Central memory CD8-positive, alpha-beta T cell (primary cell): ENCODE measurements at regions not wholly inside any gene's neighbourhood (a gene's known extent, or its start where the extent isn't known, plus 50 kb on each side); places are given as distances from the start of the nearest gene placed in this dataset.

Source experiments
- ATAC-seq: fragments of 150-1000 bp; cut with Tn5 transposase; replicated peaks from 2 replicates; pipeline ENCODE4 v1.10.0; 2022; ENCODE audit warnings: mild to moderate bottlenecking, moderate FRiP score, moderate number of reproducible peaks; ENCODE audit not compliant: poor library complexity, severe bottlenecking; ENCODE audit errors: extremely low read depth
- DNase-seq, 2 donors: peaks; one replicate each; pipeline ENCODE4 v3.0.0; 2021; ENCODE audit warnings: low spot score in 2 of 2
- H3K27ac Mint-ChIP-seq: one replicate; pipeline ENCODE4 v1.8.0; 2022; ENCODE audit warnings: low read depth, mild to moderate bottlenecking, moderate library complexity, mixed read lengths
- H3K27me3 Mint-ChIP-seq: one replicate; pipeline ENCODE4 v1.8.0; 2022; ENCODE audit warnings: mixed read lengths
- H3K36me3 Mint-ChIP-seq: one replicate; pipeline ENCODE4 v1.8.0; 2022; ENCODE audit warnings: mild to moderate bottlenecking, moderate library complexity, mixed read lengths; ENCODE audit not compliant: insufficient read depth
- H3K4me1 Mint-ChIP-seq: one replicate; pipeline ENCODE4 v1.8.0; 2022; ENCODE audit warnings: mixed read lengths
- H3K4me3 Mint-ChIP-seq: one replicate; pipeline ENCODE4 v1.8.0; 2022; ENCODE audit warnings: mild to moderate bottlenecking, moderate library complexity, mixed read lengths
- H3K9me3 Mint-ChIP-seq: one replicate; pipeline ENCODE4 v1.8.0; 2022; ENCODE audit warnings: mixed read lengths

DNA sequence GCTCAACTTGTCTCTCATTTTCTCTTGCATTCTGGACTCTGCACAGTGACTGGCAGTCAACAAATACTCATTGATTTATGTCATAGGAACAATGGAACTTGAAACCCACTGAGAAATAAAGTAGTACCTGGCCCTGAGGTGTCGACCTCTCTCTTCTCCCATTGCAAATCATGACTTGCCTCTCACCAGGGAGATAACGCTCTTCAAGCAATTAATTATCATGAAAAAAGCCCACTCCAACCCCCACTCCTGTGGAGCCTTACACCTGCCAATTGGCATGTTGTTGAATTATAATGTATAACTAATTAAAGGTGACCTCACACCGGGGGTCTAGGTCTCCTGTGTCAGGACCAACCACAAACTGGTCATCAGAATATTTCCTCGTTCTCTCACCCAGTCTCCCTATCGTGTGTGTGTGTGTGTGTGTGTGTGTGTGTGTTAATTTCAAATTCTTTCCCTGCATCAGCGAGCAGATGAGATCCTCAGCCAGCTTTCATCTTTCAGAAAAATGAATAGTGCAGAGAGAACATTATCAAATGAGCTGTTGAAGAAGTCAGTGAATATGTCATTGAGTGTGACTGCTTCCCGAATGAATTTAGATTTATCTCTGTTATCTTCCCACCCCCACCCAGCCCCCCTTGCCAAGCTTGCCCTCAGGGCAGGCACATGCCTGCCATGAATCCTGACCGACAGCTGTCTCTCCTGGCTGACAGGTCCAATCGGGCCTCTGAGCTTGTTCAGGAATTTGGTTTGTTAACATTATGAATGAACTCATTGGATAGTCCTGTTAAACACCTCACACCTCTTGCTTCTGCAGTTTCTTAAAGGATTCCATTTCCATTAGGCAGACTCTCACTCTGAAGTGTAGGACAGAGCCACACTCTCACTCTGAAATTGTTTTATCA is 357.4 kb downstream of the INSC start:
- Mint-ChIP-seq H3K9me3 (no peaks in the 10 kb centered on the region), H3K27me3 (no peaks in the 10 kb centered on the region), H3K4me3 (no peak overlapping the region), H3K27ac (no peak overlapping the region), H3K36me3 (peaks cover 1% of the 10 kb centered on the region), H3K4me1 (no peaks in the 10 kb centered on the region)
- DNase-seq (no peak), ATAC-seq (no peak)

DNA sequence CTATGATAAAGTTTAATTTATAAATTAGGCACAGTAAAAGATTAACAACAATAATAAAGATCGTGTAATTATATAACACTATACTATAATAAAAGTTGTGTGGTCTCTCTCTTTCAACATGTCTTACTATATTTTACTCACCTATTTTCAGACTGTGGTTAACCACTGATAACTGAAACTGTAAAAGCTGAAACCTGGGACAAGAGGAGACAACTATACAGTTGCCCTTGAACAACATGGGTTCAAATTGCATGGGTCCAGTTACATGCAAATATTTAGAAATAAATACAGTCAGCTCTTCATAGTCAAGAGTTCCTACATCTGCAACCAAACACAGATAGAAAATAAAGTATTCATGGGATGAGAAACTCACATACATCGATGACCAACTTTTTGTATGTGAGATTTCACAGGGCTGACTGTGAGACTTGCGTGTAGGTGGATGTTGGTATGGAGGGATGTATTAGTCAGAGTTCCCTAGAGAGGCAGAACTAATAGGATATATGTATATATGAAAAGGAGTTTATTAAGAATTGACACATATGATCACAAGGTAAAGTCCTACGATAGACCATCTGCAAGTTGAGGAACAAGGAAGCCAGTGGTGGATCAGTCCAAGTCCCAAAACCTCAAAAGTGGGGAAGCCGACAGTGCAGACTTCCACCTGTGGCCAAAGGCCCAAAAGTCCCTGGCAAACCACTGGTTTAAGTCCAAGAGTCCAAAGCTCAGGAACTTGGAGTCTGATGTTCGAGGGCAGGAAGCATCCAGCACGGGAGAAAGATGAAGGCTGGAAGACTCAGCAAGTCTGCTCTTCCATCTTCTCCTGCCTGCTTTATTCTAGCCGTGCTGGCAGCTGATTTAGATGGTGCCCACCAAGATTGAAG is 359.5 kb downstream of the INSC start:
- no peak overlapping the region for H3K27ac Mint-ChIP-seq

DNA sequence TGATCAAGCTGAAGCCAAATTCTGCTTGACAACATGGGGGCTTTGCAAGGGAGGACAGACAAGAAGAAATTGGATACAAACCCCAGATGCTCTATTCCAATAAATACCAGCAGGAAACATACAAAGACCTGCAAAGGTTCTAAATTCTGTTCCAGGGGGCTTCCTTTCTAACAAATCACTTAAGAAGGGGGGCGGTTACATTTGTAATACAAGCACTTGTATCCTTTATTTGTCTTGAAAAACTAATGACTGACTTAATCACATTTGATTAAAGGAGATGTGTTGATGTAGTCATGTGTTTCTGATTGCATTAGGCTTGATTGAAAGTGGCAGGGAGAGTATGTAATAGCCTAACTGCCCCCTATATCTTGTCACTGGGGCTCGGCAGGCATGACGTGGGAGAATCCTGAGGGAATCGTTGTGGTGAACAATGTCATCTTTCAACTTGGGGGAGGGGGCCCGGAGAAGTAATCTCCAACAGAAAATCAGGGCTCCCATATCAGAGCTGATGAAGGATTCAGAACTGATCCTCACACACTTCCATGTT is 361.7 kb downstream of the INSC start:
- no peak overlapping the region for H3K27ac Mint-ChIP-seq
- H3K4me1 Mint-ChIP-seq: no peaks in the 10 kb centered on the region
- H3K4me3 Mint-ChIP-seq: no peak overlapping the region
- peaks cover under 1% of the 10 kb centered on the region for H3K9me3 Mint-ChIP-seq
- no peak for DNase-seq
- peaks cover 1% of the 10 kb centered on the region for H3K36me3 Mint-ChIP-seq
- H3K27me3 Mint-ChIP-seq: no peaks in the 10 kb centered on the region
- ATAC-seq: no peak

More for the DNA sequence above, 359.5 kb downstream of the INSC start:
- Mint-ChIP-seq H3K4me1 (no peaks in the 10 kb centered on the region), H3K4me3 (no peak overlapping the region), H3K9me3 (no peaks in the 10 kb centered on the region), H3K36me3 (peaks cover 1% of the 10 kb centered on the region), H3K27me3 (no peaks in the 10 kb centered on the region)
- DNase-seq (no peak), ATAC-seq (no peak)

DNA sequence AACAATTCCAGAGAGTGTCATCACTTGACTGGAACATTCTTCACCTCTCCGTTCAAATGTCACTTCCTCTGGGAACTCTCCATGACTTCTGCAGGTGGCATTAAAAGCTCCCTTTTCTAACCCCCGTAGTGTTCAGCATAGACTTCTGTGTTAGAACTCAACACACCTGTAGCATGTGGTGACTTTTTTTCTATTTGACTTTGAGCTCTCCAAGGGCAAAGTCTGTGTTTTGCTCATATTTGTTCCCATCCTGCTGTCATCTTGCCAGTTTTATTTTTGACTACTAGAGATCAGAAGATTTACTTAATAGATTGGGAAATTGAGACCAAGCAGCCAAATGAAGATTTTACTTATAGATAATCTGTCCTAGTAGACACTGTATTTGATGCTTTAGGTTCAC is 367.1 kb downstream of the INSC start:
- H3K27ac Mint-ChIP-seq: no peak overlapping the region
- H3K4me3 Mint-ChIP-seq: no peak overlapping the region
- no peaks in the 10 kb centered on the region for H3K27me3 Mint-ChIP-seq
- no peak for DNase-seq
- peaks cover 2% of the 10 kb centered on the region for H3K36me3 Mint-ChIP-seq
- H3K4me1 Mint-ChIP-seq: no peaks in the 10 kb centered on the region
- peaks cover 11% of the 10 kb centered on the region for H3K9me3 Mint-ChIP-seq
- no peak for ATAC-seq

DNA sequence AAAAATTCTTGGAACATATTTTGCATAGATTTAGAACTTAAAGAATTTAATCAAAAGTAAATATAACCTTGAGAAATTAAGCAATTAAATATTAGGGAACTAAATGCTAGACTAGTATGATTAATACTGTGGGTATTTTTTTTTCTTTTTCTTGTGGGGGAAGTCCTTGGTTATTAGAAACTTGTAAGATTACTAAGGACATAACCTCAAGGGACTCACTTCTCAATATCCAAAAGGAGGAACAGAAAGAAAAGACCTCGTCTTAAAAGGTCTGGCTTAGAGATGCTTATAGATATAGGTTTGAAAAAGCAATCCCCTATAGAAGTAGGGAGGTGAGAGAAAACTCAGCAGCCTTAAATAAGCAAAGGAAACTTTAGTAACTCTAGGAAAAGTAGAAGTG is 368.5 kb downstream of the INSC start:
- Mint-ChIP-seq H3K4me1 (no peaks in the 10 kb centered on the region), H3K27me3 (no peaks in the 10 kb centered on the region), H3K36me3 (peaks cover 2% of the 10 kb centered on the region), H3K27ac (no peak overlapping the region), H3K9me3 (peaks cover 11% of the 10 kb centered on the region), H3K4me3 (no peak overlapping the region)
- ATAC-seq (no peak), DNase-seq (no peak)

DNA sequence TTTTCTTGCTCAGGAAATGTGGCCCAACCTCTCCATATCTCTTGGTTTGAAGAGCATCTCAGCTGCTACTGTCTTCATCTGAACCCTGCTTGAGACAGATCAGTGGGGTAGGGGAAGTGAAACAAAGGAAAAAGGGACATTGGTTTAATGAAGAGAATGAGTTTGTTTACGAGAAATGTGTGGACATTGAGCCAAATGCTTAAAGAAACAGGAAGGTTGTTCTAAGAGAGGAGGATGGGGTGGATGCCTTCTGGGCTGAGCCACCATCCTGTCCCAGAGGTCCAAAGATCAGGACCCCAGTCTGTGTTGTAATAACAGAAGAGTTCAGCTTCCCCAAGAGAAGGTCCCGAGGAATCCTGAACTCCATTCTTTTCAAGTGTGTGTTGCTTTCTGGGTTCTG is 369.7 kb downstream of the INSC start:
- ATAC-seq (no peak), DNase-seq (no peak)
- no peak overlapping the region for H3K4me3 Mint-ChIP-seq
- no peaks in the 10 kb centered on the region for H3K27me3 Mint-ChIP-seq
- peaks cover 2% of the 10 kb centered on the region for H3K36me3 Mint-ChIP-seq
- H3K4me1 Mint-ChIP-seq: no peaks in the 10 kb centered on the region
- H3K27ac Mint-ChIP-seq: no peak overlapping the region
- H3K9me3 Mint-ChIP-seq: peaks cover 11% of the 10 kb centered on the region

DNA sequence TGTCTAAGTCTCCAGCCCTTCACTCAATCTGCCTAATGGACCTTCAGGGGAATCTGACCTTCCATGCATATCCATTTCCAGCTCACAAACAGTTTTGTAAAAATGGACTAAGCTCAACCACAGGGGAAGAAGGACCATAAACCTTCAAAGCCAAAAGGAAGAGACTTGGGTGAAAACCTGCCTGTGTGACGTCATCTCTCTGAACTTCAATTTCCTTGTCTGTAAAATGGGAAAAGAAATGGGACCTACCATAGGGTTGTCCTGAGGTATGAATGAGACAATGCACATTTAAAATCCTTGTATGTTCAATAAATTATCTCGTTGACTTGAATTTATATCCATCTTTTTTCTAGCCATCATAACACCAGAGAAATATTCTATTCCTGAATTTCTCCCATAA is 370.7 kb downstream of the INSC start:
- DNase-seq (no peak), ATAC-seq (no peak)
- no peak overlapping the region for H3K27ac Mint-ChIP-seq
- peaks cover 2% of the 10 kb centered on the region for H3K36me3 Mint-ChIP-seq
- H3K4me3 Mint-ChIP-seq: no peak overlapping the region
- H3K9me3 Mint-ChIP-seq: peaks cover 12% of the 10 kb centered on the region
- H3K4me1 Mint-ChIP-seq: no peaks in the 10 kb centered on the region
- H3K27me3 Mint-ChIP-seq: no peaks in the 10 kb centered on the region

DNA sequence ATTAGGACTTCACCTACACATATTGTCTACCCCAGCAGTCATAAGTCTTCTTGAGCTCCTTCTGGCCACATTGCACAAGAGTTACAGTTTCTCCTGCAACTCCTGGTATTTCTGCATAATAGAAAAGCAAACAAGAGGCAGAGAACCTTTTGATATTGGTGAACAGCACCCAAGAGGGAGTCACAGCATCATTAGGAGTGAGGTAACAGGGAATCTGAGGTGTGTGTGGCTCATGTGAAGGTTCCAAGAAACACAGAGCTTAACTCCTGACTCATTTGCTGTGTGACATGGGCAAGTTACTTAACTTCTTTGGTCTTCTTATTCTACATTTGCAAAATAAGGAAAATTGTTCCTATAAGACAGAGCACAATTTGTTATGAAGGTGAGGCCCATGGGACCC is 374.6 kb downstream of the INSC start:
- no peak for ATAC-seq
- Mint-ChIP-seq H3K4me3 (no peak overlapping the region), H3K27ac (no peak overlapping the region), H3K9me3 (peaks cover 13% of the 10 kb centered on the region), H3K27me3 (no peaks in the 10 kb centered on the region), H3K4me1 (no peaks in the 10 kb centered on the region), H3K36me3 (peaks cover 2% of the 10 kb centered on the region)
- DNase-seq: no peak

DNA sequence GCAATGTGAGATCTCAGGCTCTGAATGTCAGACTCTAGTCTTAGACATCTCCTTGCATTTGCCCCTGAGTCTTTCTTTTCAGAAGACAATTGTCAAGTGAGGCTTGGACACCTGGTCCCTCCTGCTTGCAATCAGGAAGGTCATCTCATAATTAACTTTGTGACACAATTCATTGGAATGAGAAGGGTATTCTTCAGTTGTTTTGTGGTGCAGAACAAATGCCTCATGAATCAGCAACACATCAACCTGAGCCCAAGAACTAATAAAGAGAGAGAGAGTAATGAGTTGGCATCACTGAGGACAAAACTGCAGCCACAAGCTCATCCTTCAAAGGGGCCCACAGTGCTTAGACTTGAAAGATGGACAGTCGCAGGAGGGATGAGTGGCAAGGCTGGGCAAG is 375.8 kb downstream of the INSC start:
- ATAC-seq: no peak
- H3K4me1 Mint-ChIP-seq: no peaks in the 10 kb centered on the region
- H3K27ac Mint-ChIP-seq: no peak overlapping the region
- H3K27me3 Mint-ChIP-seq: no peaks in the 10 kb centered on the region
- peaks cover 13% of the 10 kb centered on the region for H3K9me3 Mint-ChIP-seq
- no peaks in the 10 kb centered on the region for H3K36me3 Mint-ChIP-seq
- no peak for DNase-seq
- no peak overlapping the region for H3K4me3 Mint-ChIP-seq

DNA sequence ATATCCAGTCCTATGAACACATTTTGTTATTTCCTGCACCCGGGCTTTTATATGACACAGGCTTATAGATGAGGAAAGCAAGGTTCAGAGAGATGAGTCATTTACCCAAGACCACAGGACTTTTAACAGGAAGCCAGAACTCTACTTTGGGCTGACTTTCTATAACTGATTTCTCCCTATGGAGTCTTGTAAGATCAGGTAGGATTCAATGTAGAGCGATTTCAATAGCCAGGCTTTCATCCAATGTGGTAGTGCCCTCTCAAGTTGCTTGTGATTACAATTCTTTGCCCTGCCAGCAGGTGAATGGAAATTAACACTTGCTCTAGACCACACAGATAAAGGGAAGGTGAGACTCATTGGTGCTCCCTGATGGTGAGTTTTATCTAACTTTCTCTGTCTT is 378.3 kb downstream of the INSC start:
- H3K4me1 Mint-ChIP-seq: no peaks in the 10 kb centered on the region
- DNase-seq (no peak), ATAC-seq (no peak)
- no peaks in the 10 kb centered on the region for H3K27me3 Mint-ChIP-seq
- H3K36me3 Mint-ChIP-seq: no peaks in the 10 kb centered on the region
- H3K9me3 Mint-ChIP-seq: peaks cover 13% of the 10 kb centered on the region
- no peak overlapping the region for H3K4me3 Mint-ChIP-seq
- no peak overlapping the region for H3K27ac Mint-ChIP-seq

DNA sequence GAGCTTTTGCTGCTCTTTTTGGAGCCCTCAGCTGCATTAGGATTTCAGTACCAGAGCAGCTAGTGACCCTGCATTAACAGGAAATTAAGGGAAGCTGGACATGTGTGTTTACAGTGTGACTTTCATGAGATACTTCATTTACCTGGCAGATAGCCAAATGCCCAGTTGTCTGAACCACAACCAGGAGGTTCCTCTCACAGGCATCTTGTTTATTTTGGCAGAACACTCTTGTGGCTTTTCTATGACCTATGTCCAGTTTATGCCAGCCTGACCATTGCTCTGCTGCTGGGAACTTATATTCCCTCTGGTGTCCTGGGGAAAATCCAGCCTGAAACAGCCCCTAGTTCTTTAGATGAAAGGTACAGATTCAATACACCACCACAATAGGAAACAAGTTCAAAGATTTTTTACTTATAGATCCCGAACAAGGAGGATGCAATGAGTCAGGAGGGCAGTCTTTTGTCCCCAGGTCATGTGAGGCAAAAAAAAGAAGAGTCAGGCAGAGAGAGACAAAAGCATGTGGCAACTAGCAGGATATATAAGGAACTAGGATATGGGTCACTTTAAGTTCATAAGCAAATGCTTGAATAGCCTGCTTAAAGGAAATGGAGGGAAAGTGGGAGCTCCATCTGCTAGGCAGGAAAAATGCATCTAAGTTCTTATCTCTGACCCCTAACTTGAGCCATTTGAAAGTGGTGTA is 379.3 kb downstream of the INSC start:
- Mint-ChIP-seq H3K9me3 (peaks cover 16% of the 10 kb centered on the region), H3K27me3 (no peaks in the 10 kb centered on the region), H3K4me1 (no peaks in the 10 kb centered on the region), H3K4me3 (no peak overlapping the region), H3K36me3 (no peaks in the 10 kb centered on the region), H3K27ac (no peak overlapping the region)
- DNase-seq (no peak), ATAC-seq (no peak)

DNA sequence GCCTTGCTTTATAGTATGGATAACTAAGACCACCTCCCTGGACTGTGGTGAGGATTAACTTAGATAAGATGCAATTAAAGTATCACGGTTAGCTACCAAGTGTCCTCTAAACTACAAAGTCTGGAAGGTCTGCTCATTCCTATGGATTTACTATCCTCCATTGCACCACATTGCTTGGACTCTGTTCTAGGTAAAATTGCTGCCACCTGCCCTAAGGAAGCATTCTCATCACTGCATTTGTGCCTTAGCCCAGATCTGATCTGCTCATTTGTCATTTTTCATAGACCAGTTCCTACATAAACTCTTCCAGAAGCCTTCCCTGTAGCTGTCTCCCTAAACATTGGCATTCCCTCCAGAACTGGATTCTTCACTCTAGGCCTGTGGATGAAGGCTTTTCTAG is 380.0 kb downstream of the INSC start:
- no peak for ATAC-seq
- H3K4me1 Mint-ChIP-seq: no peaks in the 10 kb centered on the region

More for the DNA sequence above, 380.0 kb downstream of the INSC start:
- Mint-ChIP-seq H3K27ac (no peak overlapping the region), H3K9me3 (peaks cover 22% of the 10 kb centered on the region), H3K4me3 (no peak overlapping the region), H3K27me3 (no peaks in the 10 kb centered on the region), H3K36me3 (no peaks in the 10 kb centered on the region)
- no peak for DNase-seq
